HEK293 (cell line): ENCODE measurements at regions not wholly inside any gene's neighbourhood (a gene's known extent, or its start where the extent isn't known, plus 50 kb on each side); places are given as distances from the start of the nearest gene placed in this dataset.

Source experiments
- CTCF ChIA-PET: fragments of 350-600 bp; formaldehyde crosslinking; extraction: SDS; loops from one replicate; lab custom pipeline; 2021; ENCODE audit warnings: antibody characterized with exemption; lab: Yijun Ruan, JAX
- POLR2A ChIA-PET: fragments of 300-600 bp; formaldehyde crosslinking; extraction: SDS; loops from one replicate; lab custom pipeline; 2020; ENCODE audit warnings: antibody characterized with exemption, inconsistent platforms; lab: Yijun Ruan, JAX
- H3K27ac ChIP-seq: fragments of 200-500 bp; sonication (Bioruptor generic); 2 replicates; pipeline ENCODE4 v1.5.1; 2014; ENCODE audit warnings: low read depth, low read length, control low read depth, inconsistent platforms; ENCODE audit errors: extremely low read depth
- H3K36me3 ChIP-seq, 2 experiments: fragments of 200-500 bp in 1 of 2; sonication (Bioruptor generic) in 1 of 2; 1 replicate in 1 of 2; 2 replicates in 1 of 2; pipeline ENCODE4 v1.5.1; 2014 to 2017; ENCODE audit warnings: inconsistent platforms in 2 of 2, low read length in 2 of 2; ENCODE audit not compliant: control insufficient read depth in 2 of 2, insufficient read depth in 1 of 2
- H3K4me1 ChIP-seq: fragments of 200-500 bp; sonication (Bioruptor generic); 2 replicates; pipeline ENCODE4 v1.5.1; 2014; ENCODE audit warnings: mild to moderate bottlenecking, low read length, inconsistent platforms; ENCODE audit not compliant: control insufficient read depth, insufficient read depth
- H3K4me3 ChIP-seq: 2 replicates; pipeline ENCODE4 v1.5.1; 2011; ENCODE audit warnings: low read depth, mild to moderate bottlenecking, control low read depth, low read length, moderate library complexity
- H3K9me3 ChIP-seq: fragments of 200-500 bp; sonication (Bioruptor generic); 2 replicates; pipeline ENCODE4 v1.5.1; 2014; ENCODE audit warnings: low read depth, low read length, inconsistent platforms; ENCODE audit not compliant: control insufficient read depth, insufficient read depth
- KLF7 ChIP-seq: fragments of 450-650 bp; formaldehyde crosslinking; IDR thresholded peaks from 2 replicates; pipeline ENCODE4 v1.5.1; 2016; ENCODE audit warnings: missing biosample characterization, missing genetic modification characterization, borderline replicate concordance
- OSR2 ChIP-seq: fragments of 450-650 bp; formaldehyde crosslinking; IDR thresholded peaks from 2 replicates; pipeline ENCODE4 v1.5.1; 2016; ENCODE audit warnings: missing biosample characterization, missing genetic modification characterization
- OVOL3 ChIP-seq: fragments of 450-650 bp; formaldehyde crosslinking; IDR thresholded peaks from 2 replicates; pipeline ENCODE4 v1.5.1; 2016; ENCODE audit warnings: missing biosample characterization, missing genetic modification characterization
- SALL2 ChIP-seq: fragments of 450-650 bp; formaldehyde crosslinking; IDR thresholded peaks from 2 replicates; pipeline ENCODE4 v1.5.0; 2017; ENCODE audit warnings: missing biosample characterization, mild to moderate bottlenecking, missing genetic modification characterization, borderline replicate concordance
- WT1 ChIP-seq: fragments of 450-650 bp; formaldehyde crosslinking; IDR thresholded peaks from 2 replicates; pipeline ENCODE4 v1.5.1; 2016; ENCODE audit warnings: missing biosample characterization, missing genetic modification characterization
- YY2 ChIP-seq: fragments of 450-650 bp; formaldehyde crosslinking; IDR thresholded peaks from 2 replicates; pipeline ENCODE4 v1.5.1; 2016; ENCODE audit warnings: missing biosample characterization, missing genetic modification characterization
- ZBTB7A ChIP-seq: fragments of 450-650 bp; formaldehyde crosslinking; IDR thresholded peaks from 2 replicates; pipeline ENCODE4 v1.5.1; 2016; ENCODE audit warnings: low read depth, missing biosample characterization, missing genetic modification characterization
- ZEB2 ChIP-seq: fragments of 450-650 bp; formaldehyde crosslinking; IDR thresholded peaks from 2 replicates; pipeline ENCODE4 v1.5.1; 2016; ENCODE audit warnings: missing biosample characterization, missing genetic modification characterization
- ZIC2 ChIP-seq: fragments of 450-650 bp; formaldehyde crosslinking; IDR thresholded peaks from 2 replicates; pipeline ENCODE4 v1.5.1; 2016; ENCODE audit warnings: missing biosample characterization, missing genetic modification characterization
- ZNF140 ChIP-seq: fragments of 450-650 bp; formaldehyde crosslinking; IDR thresholded peaks from 2 replicates; pipeline ENCODE4 v1.5.1; 2016; ENCODE audit warnings: missing biosample characterization, missing genetic modification characterization
- ZNF184 ChIP-seq: fragments of 450-650 bp; IDR thresholded peaks from 2 replicates; pipeline ENCODE4 v1.5.1; 2018; ENCODE audit warnings: missing biosample characterization, mild to moderate bottlenecking, missing genetic modification characterization
- ZNF391 ChIP-seq: fragments of 450-650 bp; formaldehyde crosslinking; IDR thresholded peaks from 2 replicates; pipeline ENCODE4 v1.5.1; 2016; ENCODE audit warnings: low read depth, missing biosample characterization, missing genetic modification characterization, borderline replicate concordance
- ZNF404 ChIP-seq: fragments of 450-650 bp; formaldehyde crosslinking; IDR thresholded peaks from 2 replicates; pipeline ENCODE4 v1.5.1; 2017; ENCODE audit warnings: missing biosample characterization, missing genetic modification characterization
- ZNF514 ChIP-seq: fragments of 450-650 bp; formaldehyde crosslinking; IDR thresholded peaks from 2 replicates; pipeline ENCODE4 v1.5.1; 2016; ENCODE audit warnings: missing biosample characterization, missing genetic modification characterization
- ZNF548 ChIP-seq: fragments of 450-650 bp; formaldehyde crosslinking; IDR thresholded peaks from 2 replicates; pipeline ENCODE4 v1.5.1; 2016; ENCODE audit warnings: missing biosample characterization, missing genetic modification characterization
- ZNF664 ChIP-seq: fragments of 450-650 bp; formaldehyde crosslinking; IDR thresholded peaks from 2 replicates; pipeline ENCODE4 v1.5.1; 2016; ENCODE audit warnings: missing biosample characterization, missing genetic modification characterization
- ZNF670 ChIP-seq: fragments of 450-650 bp; formaldehyde crosslinking; IDR thresholded peaks from 2 replicates; pipeline ENCODE4 v1.5.1; 2016; ENCODE audit warnings: missing biosample characterization, missing genetic modification characterization, low read depth
- ZNF747 ChIP-seq: fragments of 450-650 bp; formaldehyde crosslinking; IDR thresholded peaks from 2 replicates; pipeline ENCODE4 v1.5.1; 2016; ENCODE audit warnings: missing biosample characterization, missing genetic modification characterization
- ZNF768 ChIP-seq: fragments of 450-650 bp; formaldehyde crosslinking; IDR thresholded peaks from 2 replicates; pipeline ENCODE4 v1.5.1; 2018; ENCODE audit warnings: missing biosample characterization, mild to moderate bottlenecking, missing genetic modification characterization
- ZNF830 ChIP-seq: fragments of 450-650 bp; IDR thresholded peaks from 2 replicates; pipeline ENCODE4 v1.5.0; 2018; ENCODE audit warnings: missing biosample characterization, missing genetic modification characterization, low read depth, mild to moderate bottlenecking, moderate library complexity
- TF ChIP-seq, protein P1 (sequence below): sonication (generic); formaldehyde crosslinking; IDR thresholded peaks from 2 replicates; pipeline ENCODE4 v1.8.1; 2022; ENCODE audit warnings: mild to moderate bottlenecking, moderate library complexity, missing genetic modification reagents
- TF ChIP-seq, protein P2 (sequence below): fragments of 450-650 bp; formaldehyde crosslinking; IDR thresholded peaks from 2 replicates; pipeline ENCODE4 v1.5.1; 2016; ENCODE audit warnings: missing biosample characterization, missing genetic modification characterization
- TF ChIP-seq, protein P3 (sequence below): IDR thresholded peaks from 2 replicates; pipeline ENCODE4 v1.6.1; 2011; ENCODE audit warnings: mild to moderate bottlenecking, low read depth, low read length, borderline replicate concordance
- TF ChIP-seq, protein P4 (sequence below): fragments of 450-650 bp; formaldehyde crosslinking; IDR thresholded peaks from 2 replicates; pipeline ENCODE4 v1.5.1; 2016; ENCODE audit warnings: missing biosample characterization, missing genetic modification characterization, borderline replicate concordance
- TF ChIP-seq, protein P5 (sequence below): fragments of 450-650 bp; formaldehyde crosslinking; IDR thresholded peaks from 2 replicates; pipeline ENCODE4 v1.5.1; 2017; ENCODE audit warnings: missing biosample characterization, missing genetic modification characterization
- TF ChIP-seq, protein P6 (sequence below): fragments of 450-650 bp; formaldehyde crosslinking; IDR thresholded peaks from 2 replicates; pipeline ENCODE4 v1.5.1; 2017; ENCODE audit warnings: missing biosample characterization, mild to moderate bottlenecking, missing genetic modification characterization, moderate library complexity

DNA sequence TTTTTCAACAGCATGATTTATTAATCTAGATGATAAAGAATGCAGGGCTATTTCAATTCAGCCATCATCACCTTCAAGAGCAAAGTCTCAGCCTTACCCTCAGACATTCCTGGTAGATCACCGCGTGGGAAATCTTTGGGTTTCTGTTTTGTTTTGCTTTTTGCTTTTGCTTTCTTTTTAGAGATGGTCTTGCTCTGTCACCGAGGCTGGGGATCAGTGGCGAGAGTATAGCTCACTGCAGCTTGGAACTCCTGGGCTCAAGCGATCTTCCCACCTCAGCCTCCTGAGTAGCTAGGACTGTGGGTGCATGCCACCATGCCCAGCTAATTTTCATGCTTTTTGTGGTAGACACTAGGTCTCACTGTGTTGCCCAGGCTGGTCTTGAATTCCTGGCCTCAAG, 289.7 kb downstream of the AJAP1 start:
- Histone ChIP-seq H3K4me3 (no peak overlapping the region), H3K9me3 (no peaks in the 10 kb centered on the region), H3K27ac (no peak overlapping the region), H3K36me3 (no peaks in the 10 kb centered on the region), H3K4me1 (no peaks in the 10 kb centered on the region)
- POLR2A ChIA-PET: no interaction called here
- TF ChIP-seq YY2 (no peak), ZNF747 (tag by site-specific recombination) (no peak), ZNF404 (tag by site-specific recombination) (no peak), ZNF664 (tag by site-specific recombination) (no peak), KLF7 (tag by site-specific recombination) (no peak), ZNF768 (tag by site-specific recombination) (no peak), ZIC2 (tag by site-specific recombination) (no peak)
- TF ChIP-seq, protein P1, sequence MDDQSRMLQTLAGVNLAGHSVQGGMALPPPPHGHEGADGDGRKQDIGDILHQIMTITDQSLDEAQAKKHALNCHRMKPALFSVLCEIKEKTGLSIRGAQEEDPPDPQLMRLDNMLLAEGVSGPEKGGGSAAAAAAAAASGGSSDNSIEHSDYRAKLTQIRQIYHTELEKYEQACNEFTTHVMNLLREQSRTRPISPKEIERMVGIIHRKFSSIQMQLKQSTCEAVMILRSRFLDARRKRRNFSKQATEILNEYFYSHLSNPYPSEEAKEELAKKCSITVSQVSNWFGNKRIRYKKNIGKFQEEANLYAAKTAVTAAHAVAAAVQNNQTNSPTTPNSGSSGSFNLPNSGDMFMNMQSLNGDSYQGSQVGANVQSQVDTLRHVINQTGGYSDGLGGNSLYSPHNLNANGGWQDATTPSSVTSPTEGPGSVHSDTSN (CRISPR knock-in tag): no peak
- CTCF ChIA-PET: no interaction called here

DNA sequence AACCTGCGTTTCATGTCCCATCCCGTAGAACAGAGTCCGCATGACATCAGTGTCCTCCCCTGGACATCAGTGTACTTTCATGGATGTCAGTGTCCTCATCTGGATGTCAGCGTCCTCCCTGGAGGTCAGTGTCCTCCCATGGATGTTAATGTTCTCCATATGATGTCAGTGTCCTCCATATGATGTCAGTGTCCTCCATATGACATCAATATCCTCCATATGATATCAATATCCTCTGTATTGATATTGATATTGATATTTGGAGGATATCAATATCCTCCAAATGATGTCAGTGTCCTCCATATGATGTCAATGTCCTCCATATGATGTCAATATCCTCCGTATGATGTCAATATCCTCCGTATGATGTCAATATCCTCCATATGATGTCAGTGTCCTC, 284.9 kb downstream of the AJAP1 start:
- TF ChIP-seq ZNF140 (tag by site-specific recombination) (no peak), SALL2 (tag by site-specific recombination) (no peak), ZNF670 (tag by site-specific recombination) (no peak), OVOL3 (no peak), ZEB2 (no peak), WT1 (tag by site-specific recombination) (no peak), ZNF391 (no peak), OSR2 (tag by site-specific recombination) (no peak), ZNF514 (tag by site-specific recombination) (no peak), ZBTB7A (tag by site-specific recombination) (no peak), ZNF548 (tag by site-specific recombination) (no peak), ZNF830 (tag by site-specific recombination) (no peak), ZNF184 (tag by site-specific recombination) (no peak)
- TF ChIP-seq, protein P2, sequence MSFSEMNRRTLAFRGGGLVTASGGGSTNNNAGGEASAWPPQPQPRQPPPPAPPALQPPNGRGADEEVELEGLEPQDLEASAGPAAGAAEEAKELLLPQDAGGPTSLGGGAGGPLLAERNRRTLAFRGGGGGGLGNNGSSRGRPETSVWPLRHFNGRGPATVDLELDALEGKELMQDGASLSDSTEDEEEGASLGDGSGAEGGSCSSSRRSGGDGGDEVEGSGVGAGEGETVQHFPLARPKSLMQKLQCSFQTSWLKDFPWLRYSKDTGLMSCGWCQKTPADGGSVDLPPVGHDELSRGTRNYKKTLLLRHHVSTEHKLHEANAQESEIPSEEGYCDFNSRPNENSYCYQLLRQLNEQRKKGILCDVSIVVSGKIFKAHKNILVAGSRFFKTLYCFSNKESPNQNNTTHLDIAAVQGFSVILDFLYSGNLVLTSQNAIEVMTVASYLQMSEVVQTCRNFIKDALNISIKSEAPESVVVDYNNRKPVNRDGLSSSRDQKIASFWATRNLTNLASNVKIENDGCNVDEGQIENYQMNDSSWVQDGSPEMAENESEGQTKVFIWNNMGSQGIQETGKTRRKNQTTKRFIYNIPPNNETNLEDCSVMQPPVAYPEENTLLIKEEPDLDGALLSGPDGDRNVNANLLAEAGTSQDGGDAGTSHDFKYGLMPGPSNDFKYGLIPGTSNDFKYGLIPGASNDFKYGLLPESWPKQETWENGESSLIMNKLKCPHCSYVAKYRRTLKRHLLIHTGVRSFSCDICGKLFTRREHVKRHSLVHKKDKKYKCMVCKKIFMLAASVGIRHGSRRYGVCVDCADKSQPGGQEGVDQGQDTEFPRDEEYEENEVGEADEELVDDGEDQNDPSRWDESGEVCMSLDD (tag by site-specific recombination): no peak
- TF ChIP-seq, protein P3, sequence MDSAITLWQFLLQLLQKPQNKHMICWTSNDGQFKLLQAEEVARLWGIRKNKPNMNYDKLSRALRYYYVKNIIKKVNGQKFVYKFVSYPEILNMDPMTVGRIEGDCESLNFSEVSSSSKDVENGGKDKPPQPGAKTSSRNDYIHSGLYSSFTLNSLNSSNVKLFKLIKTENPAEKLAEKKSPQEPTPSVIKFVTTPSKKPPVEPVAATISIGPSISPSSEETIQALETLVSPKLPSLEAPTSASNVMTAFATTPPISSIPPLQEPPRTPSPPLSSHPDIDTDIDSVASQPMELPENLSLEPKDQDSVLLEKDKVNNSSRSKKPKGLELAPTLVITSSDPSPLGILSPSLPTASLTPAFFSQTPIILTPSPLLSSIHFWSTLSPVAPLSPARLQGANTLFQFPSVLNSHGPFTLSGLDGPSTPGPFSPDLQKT: no peak
- TF ChIP-seq, protein P4, sequence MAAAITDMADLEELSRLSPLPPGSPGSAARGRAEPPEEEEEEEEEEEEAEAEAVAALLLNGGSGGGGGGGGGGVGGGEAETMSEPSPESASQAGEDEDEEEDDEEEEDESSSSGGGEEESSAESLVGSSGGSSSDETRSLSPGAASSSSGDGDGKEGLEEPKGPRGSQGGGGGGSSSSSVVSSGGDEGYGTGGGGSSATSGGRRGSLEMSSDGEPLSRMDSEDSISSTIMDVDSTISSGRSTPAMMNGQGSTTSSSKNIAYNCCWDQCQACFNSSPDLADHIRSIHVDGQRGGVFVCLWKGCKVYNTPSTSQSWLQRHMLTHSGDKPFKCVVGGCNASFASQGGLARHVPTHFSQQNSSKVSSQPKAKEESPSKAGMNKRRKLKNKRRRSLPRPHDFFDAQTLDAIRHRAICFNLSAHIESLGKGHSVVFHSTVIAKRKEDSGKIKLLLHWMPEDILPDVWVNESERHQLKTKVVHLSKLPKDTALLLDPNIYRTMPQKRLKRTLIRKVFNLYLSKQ: no peak
- TF ChIP-seq, protein P5, sequence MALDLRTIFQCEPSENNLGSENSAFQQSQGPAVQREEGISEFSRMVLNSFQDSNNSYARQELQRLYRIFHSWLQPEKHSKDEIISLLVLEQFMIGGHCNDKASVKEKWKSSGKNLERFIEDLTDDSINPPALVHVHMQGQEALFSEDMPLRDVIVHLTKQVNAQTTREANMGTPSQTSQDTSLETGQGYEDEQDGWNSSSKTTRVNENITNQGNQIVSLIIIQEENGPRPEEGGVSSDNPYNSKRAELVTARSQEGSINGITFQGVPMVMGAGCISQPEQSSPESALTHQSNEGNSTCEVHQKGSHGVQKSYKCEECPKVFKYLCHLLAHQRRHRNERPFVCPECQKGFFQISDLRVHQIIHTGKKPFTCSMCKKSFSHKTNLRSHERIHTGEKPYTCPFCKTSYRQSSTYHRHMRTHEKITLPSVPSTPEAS (tag by site-specific recombination): no peak
- TF ChIP-seq, protein P6, sequence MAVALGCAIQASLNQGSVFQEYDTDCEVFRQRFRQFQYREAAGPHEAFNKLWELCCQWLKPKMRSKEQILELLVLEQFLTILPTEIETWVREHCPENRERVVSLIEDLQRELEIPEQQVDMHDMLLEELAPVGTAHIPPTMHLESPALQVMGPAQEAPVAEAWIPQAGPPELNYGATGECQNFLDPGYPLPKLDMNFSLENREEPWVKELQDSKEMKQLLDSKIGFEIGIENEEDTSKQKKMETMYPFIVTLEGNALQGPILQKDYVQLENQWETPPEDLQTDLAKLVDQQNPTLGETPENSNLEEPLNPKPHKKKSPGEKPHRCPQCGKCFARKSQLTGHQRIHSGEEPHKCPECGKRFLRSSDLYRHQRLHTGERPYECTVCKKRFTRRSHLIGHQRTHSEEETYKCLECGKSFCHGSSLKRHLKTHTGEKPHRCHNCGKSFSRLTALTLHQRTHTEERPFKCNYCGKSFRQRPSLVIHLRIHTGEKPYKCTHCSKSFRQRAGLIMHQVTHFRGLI (tag by site-specific recombination): no peak
- TF ChIP-seq, all 188 proteins: peak for 0
- Histone ChIP-seq H3K9me3 (no peaks in the 10 kb centered on the region), H3K4me1 (no peaks in the 10 kb centered on the region), H3K36me3 (no peaks in the 10 kb centered on the region), H3K4me3 (no peak overlapping the region), H3K27ac (no peak overlapping the region)
- CTCF ChIA-PET: no interaction called here
- POLR2A ChIA-PET: no interaction called here
